Activated CD4-positive, alpha-beta T cell treated with anti-CD3 and anti-CD28 coated beads, Interleukin-2, Interleukin-6, amounts not matched to agents 100 ng/mL and 50 ng/mL, durations not matched to agents 16 hours and 8 hours (primary cell): ENCODE measurements at regions not wholly inside any gene's neighbourhood (a gene's known extent, or its start where the extent isn't known, plus 50 kb on each side); places are given as distances from the start of the nearest gene placed in this dataset.

Source experiments
- DNase-seq: peaks from one replicate; pipeline ENCODE4 v3.0.0-alpha.2; 2020

DNA sequence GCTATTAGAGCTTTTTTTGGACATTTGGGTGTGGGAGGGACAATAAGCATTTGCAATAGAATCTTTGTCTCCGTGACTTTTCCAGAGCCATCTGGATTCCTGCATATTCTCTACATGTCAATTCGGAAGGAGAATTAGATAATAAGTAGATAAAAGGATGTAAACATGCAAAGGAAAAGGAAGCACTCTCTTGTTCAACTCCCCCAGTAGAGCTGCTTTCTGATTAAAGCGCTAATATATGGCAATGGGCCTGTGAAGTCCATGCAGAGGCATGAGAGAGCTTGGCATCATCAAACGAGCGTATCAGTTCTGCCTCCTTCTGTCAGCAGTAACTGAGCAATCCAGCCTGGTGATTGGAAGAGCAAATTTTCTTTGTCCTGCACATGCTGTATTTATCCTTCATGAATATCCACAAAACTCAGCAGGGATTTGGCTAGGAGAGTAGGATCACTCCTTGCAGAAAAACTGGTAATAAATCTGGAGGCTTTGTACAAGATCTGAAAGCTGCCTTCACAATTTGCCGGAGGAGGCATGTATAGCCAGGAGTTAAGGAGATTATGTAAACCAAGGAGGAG lies 1752.9 kb downstream of the MAT2B start:
- DNase-seq = no peak

DNA sequence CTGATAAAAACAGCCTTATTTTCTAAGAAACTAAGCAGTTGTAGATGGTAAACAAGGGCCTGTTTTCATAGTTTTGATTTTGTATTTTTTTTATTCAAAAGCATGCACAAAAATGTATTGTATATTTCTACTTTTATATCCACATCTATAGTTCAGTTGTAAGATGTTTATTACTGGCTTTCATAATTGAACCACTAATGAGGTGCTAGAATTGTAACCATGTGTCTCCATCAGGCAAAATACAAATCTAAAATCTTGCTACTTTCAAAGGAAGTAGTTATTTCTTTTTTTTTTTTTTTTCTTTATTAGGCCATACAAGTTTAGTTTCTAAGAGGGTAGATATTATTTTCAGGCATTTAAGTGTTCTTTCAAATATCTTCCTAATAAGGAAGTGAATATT lies 1755.0 kb downstream of the MAT2B start:
- no peak for DNase-seq

- DNase-seq = no peak
Measured at GRCh38 chr5:165263536-165263935, 1758.1 kb downstream of the MAT2B start.

- no peak for DNase-seq
Measured at GRCh38 chr5:165266939-165267338, 1761.5 kb downstream of the MAT2B start.

- DNase-seq = no peak
Measured at GRCh38 chr5:165272436-165272835, 1767.0 kb downstream of the MAT2B start.

DNA sequence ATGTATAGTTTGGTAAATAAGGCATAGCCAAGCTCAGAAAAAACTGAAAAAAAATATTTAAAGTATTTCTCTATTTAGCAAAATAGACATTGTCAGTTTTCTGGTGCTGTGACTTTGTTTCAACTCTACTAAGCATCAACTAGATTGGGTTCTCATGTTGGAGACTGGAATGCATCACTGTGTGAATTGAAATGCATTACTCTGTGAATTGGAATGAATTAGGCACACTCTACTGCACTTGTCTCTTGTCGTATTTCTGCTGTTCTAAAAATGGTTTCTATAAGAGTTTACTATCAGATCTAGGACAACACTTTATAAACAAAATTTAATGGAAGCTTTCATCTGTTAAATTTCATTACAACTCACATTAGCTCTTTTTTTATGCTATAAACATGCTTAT lies 1772.2 kb downstream of the MAT2B start:
- no peak for DNase-seq

GRCh38 chr5:165282491-165282890 lies 1777.1 kb downstream of the MAT2B start:
- DNase-seq = no peak

GRCh38 chr5:165286692-165287091 lies 1781.3 kb downstream of the MAT2B start:
- DNase-seq = no peak

GRCh38 chr5:165290535-165290934 lies 1785.1 kb downstream of the MAT2B start:
- DNase-seq = no peak

DNA sequence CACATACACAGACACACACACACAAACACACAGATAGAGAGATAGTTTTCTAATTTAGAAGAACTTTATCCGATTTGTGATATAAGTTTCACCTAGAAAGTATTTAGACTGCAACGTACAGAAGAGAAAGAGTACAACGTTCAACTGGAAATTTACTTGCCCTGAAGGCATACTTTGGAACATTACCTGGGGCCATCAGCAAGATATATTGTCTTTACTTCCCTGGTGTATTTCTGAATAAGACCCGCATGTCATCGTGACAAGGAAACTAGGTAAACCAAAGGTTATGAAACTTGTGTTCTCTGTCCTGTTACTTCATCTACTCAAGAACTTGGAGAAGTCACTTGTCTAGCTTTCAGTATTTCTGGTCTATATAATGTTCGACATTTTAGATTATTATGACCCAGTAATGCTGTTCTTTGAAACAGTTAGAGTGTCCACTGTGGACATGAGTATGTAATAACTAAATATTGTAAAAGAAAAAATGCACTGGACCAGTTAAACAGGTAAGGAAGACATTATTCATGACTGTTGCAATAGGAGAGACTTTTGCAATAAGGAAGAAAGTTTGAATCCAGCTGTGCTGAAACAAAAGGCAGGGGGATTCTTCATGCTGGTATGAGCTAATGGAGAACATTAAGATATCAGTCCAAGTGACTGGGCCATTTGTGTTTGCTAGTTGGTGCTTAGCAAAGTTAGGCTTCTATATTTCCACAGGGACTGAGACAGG lies 1791.1 kb downstream of the MAT2B start:
- DNase-seq = no peak

DNA sequence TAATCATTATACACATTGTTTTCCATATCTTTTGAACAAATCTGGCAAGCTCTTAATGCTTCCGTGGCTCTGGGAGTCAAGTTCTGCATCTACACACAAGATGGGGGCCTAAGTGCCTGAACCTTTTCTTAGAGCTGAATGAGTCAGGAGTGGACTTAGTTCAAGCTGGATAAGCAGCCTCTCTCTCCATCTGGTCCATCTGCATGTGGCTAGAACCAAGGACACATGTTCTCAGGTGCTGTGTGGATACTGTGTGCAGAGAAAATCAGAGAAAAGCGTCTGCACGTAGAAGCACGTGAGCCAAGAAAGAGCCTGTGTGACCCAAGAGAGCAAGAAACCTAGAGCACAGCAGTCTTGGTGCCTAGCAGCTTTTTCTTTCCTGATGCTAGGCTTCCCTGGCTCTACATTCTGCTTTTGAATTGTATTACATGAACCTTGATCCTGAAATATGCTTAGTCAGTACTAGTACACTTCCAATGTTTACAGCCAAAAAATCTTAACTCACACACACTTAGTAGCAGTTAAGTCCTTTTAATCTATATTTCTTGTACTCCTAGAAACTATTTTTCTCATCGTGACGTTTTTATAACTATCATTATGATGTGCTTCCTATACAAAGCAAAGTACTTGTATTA lies 1798.9 kb downstream of the MAT2B start:
- no peak for DNase-seq

DNA sequence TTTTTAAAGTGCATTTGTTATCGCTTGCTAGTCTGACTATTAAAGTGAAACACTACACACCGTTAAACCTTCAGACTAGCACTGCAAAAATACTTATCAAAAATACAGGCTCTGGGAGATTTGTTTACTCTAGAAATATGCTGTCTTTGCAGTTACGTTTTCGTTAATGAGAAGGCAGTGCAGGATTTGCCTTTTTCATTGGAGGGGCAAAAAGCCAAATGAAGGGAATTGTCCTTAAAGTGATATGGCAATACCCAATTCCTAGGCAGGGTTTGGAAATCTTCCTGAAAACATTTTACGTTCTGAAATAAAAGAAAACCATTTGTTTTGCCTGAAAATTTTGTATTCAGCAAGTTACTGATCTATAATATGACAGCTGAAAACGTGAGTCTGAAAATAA lies 1800.2 kb downstream of the MAT2B start:
- DNase-seq = no peak

- DNase-seq = no peak
Measured at GRCh38 chr5:165309446-165309845, 1804.0 kb downstream of the MAT2B start.

DNA sequence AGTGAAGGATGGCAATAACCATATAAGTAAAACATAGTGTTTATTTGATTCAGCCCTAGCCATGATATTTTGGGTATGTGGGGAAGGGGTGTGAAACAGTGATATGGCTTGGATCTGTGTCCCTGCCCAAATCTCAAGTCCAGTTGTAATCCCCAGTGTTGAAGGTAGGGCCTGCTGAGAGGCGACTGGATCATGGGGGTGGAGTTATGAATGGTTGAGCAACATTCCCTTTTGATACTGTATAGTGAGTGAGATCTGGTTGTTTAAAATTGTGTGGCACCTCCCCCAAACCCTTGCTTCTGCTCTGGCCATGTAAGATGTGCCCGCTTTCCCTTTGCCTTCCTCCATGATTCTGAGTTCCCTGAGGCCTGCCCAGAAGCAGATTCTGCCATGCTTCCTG lies 1804.6 kb downstream of the MAT2B start:
- DNase-seq = no peak

- DNase-seq = no peak
Measured at GRCh38 chr5:165321912-165322311, 1816.5 kb downstream of the MAT2B start.

GRCh38 chr5:165325221-165325620 lies 1819.8 kb downstream of the MAT2B start:
- no peak for DNase-seq

DNA sequence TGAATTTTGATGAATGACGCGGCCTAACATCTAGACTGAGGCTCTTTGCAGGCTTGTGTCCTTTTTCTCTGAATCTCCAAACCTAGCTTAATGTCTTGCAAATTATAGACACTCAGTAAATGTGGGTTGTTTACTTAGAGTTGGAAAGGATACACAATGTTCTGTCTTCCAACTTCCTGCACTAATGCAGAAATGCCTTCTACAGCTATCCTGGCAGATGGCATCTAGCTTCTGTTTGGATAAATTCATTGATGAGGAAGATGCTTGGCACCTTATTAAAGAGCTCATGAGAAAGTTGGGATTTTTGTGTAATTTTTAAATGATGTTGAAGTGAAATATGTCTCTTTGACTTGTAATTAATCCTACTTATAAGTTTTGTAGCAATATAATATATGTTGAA lies 1822.2 kb downstream of the MAT2B start:
- no peak for DNase-seq

DNA sequence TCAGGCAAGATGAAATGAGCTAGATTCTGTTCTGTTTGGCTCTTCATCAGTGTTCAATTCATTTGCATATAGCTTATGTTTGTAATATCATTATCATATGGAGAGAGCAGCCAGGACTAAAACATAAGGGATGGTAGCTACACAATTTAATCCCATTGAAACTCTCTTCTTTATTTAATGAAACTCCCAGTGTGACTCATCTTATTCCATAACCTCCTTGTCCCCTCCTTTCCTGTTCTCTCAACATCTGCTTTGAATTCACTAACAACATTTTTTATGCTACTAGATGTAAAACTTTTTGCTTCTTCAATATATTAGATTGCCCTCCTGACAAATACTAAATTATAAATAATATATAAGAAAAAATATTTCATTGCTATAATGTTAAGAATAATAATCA lies 1823.4 kb downstream of the MAT2B start:
- DNase-seq = no peak

GRCh38 chr5:165333623-165334022 lies 1828.2 kb downstream of the MAT2B start:
- no peak for DNase-seq

DNA sequence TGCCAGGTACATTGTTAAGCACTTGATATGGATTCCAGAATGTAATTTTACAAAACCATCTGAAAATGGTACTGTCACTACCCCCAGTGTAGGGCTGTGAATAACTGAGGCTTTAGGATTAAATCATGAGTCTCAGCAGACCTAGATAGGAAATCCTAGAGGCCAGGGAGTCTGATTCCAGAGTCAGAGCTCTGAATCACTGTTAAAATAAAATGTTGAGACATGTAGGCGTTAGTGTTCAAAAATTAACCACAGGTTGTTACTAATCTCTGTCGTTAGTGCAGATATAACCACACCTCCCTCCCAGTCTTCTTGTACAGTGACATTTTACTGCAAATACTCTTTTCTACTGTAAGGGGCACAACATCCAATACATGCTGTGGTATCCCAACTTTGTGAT lies 1828.8 kb downstream of the MAT2B start:
- no peak for DNase-seq

DNA sequence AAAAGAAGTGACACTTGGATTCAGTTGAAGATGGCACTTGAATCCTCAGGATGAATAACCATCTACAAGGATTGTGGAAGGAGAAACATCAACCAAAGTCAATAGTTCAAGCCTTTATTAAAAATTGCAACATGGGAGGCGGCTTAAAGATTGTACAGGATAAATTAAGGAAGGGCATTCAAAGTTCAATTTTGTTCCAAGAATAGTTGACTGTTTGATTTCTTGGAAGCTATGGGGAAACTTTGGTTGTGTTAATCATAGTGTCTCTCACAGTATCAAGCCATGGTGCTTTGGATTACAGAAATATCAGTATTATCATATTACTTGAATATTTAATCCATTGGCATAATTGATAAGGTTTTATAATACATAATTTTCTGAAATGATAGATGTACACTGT lies 1844.3 kb downstream of the MAT2B start:
- no peak for DNase-seq

DNA sequence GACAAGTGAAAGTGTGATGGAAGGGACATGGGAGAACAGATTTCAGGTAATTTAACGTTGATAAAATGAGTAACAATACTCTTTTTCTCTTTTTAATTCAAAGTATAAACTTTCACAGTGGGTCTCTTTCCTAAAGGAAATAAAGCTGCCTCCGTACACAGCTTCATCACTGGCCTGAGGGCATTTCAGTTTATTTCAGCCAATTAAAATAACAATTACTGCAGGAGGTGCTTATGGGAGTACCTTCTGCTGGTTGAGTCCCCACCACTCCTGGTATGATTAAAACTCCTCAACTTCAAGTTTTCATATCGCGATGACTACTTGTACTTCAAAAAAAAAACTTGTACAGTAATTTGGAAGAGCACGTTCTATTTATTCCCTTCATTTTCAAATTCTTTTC lies 1845.9 kb downstream of the MAT2B start:
- no peak for DNase-seq

GRCh38 chr5:165360366-165360765 lies 1854.9 kb downstream of the MAT2B start:
- no peak for DNase-seq

GRCh38 chr5:165360784-165361542 lies 1855.5 kb downstream of the MAT2B start:
- no peak for DNase-seq
